Motor neuron (in vitro differentiated cells): ENCODE measurements at regions not wholly inside any gene's neighbourhood (a gene's known extent, or its start where the extent isn't known, plus 50 kb on each side); places are given as distances from the start of the nearest gene placed in this dataset.
A peak's percentile ranks its signal among the peaks of the same experiment; 100 is the strongest.

ENCODE experiments used
- ATAC-seq, 8 experiments: fragments of 200-7000 bp; cut with Tn5 transposase; replicated peaks in 6 of 8; 2 replicates each; pipeline ENCODE4 v1.8.0; 2021; ENCODE audit warnings: mild to moderate bottlenecking in 8 of 8, moderate library complexity in 8 of 8
- H3K27ac ChIP-seq, 2 donors: fragments of 250-450 bp; sonication (Bioruptor Pico); 2 replicates each; pipeline ENCODE4 v1.9.0; 2021; ENCODE audit warnings: antibody characterized with exemption in 2 of 2, mild to moderate bottlenecking in 2 of 2, moderate library complexity in 1 of 2
- H3K4me1 ChIP-seq, 2 donors: fragments of 250-450 bp; sonication (Bioruptor Pico); replicated peaks in 1 of 2; 2 replicates each; pipeline ENCODE4 v1.6.1; 2021; ENCODE audit warnings: antibody characterized with exemption in 2 of 2, mild to moderate bottlenecking in 2 of 2, moderate library complexity in 1 of 2
- H3K4me3 ChIP-seq, 5 donors: fragments of 250-450 bp; sonication (Bioruptor Pico); 2 replicates each; pipeline ENCODE4 v1.9.0; 2021; ENCODE audit warnings: antibody characterized with exemption in 5 of 5, mild to moderate bottlenecking in 5 of 5, moderate library complexity in 4 of 5
- WGBS, 10 experiments: fragments of 450-650 bp; shearing (Covaris generic); methylation state at CpG; one replicate each; pipeline ENCODE4 v1.0.0; 2022; 5-methylcytosine and 5-hydroxymethylcytosine counted together
- in situ Hi-C, 9 experiments: fragments of 400-800 bp; cut with MboI; loops; one replicate each; pipeline ENCODE4 v1.15.0; 2021; ENCODE audit warnings: low sequenced_read_pairs in 9 of 9, low pct_unique_long_range_greater_than_20kb in 2 of 9; ENCODE audit not compliant: unreplicated experiment in 9 of 9

DNA sequence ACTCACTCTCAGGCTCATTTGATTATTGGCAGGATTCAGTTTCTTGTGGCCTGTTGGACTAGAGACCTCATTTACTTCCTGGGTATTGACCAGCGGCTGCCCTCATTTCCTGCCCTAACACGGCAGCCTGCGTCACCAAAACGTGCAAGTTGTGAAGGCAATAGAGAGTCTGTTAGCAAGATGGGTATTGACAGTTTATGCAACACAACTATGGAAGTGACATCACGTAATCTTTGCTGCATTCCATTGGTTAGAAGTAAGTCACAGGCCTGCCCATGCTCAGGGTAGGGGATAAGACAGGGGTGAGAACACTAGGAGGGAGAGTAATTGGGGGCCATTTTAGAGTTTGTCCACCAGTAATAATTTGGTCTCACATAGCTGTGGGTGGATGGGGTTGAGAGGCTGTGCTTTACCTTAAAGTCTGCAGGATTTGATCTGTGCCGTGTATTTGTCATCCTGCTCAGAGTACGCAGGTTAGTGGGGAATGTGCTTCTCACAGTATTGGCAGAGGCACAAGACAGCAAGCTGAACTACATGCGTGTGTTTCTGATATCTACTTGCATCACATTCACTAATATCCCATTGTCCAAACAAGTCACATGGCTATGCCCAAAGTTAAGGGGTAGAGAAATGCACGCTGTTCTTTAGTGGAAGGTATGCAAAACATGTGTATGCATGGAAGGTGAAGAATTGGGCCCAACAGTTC lies 83.3 kb downstream of the EDEM1 start:
- no peak for ATAC-seq
- 34 to 100% (median 68%) methylated on average over 1 to 6 of the region's 9 CpGs; no CpG with 5 or more reads in 2 of the 10 experiments for WGBS, 10 experiments
- no peak overlapping the region for H3K27ac ChIP-seq
- H3K4me1 ChIP-seq = no peaks in the 10 kb centered on the region
- no peak overlapping the region for H3K4me3 ChIP-seq
- in situ Hi-C loops = no loop called here

DNA sequence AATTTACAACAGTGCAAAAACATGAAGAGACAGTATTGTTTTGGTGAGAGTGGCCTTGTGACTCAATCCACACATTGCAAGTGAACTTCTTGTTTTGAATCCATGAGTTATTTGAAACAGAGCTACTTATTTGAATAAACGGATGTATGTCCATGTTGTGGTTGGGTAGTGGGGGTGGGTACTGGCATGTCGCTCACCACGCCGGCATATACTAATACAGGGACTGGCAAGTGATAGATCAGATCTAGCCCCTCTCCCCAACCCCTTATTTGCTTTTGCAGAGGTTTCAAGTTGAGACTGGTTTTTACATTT lies 83.8 kb downstream of the EDEM1 start:
- ATAC-seq = no peak
- H3K4me1 ChIP-seq = no peaks in the 10 kb centered on the region
- H3K4me3 ChIP-seq = no peak overlapping the region
- in situ Hi-C loops = no loop called here
- whole genome bisulfite sequencing, 10 experiments = 63 to 100% (median 91%) methylated on average over 1 to 4 of the region's 4 CpGs; no CpG with 5 or more reads in 2 of the 10 experiments
- H3K27ac ChIP-seq = no peak overlapping the region

- ATAC-seq = peak in 4 of 8 experiments; percentile 55 to 95 (median 84)
- Histone ChIP-seq H3K4me3 (no peak overlapping the region), H3K4me1 (no peaks in the 10 kb centered on the region), H3K27ac (no peak overlapping the region)
- WGBS, 10 experiments = 23 to 100% (median 79%) methylated on average over 2 to 4 of the region's 4 CpGs; no CpG with 5 or more reads in 1 of the 10 experiments
- in situ Hi-C loops = no loop called here
These were observed 84.9 kb downstream of the EDEM1 start for GRCh38 chr3:5272387-5272786.

DNA sequence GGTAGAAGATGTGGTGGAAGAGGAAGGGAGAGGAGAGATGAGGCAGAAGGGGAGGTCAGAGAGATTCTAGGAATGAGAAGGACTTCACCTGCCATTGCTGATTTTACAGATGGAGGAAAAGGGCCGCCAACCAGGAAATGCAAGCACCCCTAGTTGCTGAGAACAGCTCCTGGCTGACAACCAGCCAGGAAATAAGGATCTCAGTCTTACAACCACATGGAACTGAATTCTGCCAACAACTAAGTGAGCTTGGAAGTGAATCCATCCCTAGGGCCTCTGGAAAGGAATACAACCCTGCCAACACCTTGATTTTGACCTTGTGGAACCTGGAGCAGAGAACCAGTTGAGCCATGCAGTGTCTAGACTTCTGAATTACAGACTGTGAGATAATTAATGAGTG lies 86.6 kb downstream of the EDEM1 start:
- ATAC-seq = no peak
- H3K4me1 ChIP-seq = no peaks in the 10 kb centered on the region
- no peak overlapping the region for H3K27ac ChIP-seq
- 17 to 100% (median 100%) methylated on average over 1 of the region's 1 CpG; no CpG with 5 or more reads in 5 of the 10 experiments for WGBS, 10 experiments
- H3K4me3 ChIP-seq = no peak overlapping the region
- in situ Hi-C loops = no loop called here

DNA sequence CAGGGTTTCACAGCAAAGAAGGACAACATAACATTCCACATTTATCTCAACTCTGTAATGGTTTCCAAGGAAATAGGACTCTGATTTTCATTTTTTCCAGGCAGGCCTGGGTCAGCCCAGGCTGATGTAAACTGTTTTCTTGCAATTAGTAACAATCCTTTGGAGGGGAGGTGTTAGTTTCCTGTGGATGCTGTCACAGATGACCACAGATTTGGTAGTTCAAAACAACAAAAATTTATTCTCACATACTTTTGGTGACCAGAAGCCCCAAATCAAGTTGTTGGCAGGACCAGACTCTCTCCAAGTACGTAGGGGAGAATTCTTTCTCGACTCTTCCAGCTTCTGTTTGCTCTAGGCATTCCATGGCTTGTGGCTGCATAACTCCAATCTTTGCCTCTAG lies 88.0 kb downstream of the EDEM1 start:
- in situ Hi-C loops = no loop called here
- peak in 1 of 8 experiments; percentile 19 for ATAC-seq
- H3K4me3 ChIP-seq = no peak overlapping the region
- no peak overlapping the region for H3K27ac ChIP-seq
- H3K4me1 ChIP-seq = no peaks in the 10 kb centered on the region
- 0 to 83% (median 47%) methylated on average over 1 to 2 of the region's 2 CpGs; no CpG with 5 or more reads in 2 of the 10 experiments for WGBS, 10 experiments

DNA sequence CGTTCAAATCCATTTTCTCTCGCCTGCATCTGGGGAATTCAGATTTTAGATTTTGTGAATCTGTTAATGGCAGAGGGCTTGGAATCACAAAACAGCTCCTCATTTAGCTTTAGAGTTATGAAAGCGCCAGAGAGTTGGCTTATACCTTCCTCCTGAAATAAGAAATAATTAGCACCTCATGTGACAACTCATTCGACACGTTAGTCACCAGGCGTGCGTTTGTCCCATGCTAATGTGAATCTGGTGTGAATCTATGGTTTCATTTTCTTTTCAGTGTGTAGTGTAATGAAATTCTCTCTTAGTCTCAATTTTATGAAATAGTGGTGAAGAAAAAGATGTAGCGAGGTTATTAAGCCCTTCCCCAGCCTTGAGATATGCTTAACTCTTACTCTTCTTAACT lies 89.4 kb downstream of the EDEM1 start:
- WGBS, 10 experiments = 46 to 100% (median 80%) methylated on average over 2 to 6 of the region's 8 CpGs; no CpG with 5 or more reads in 1 of the 10 experiments
- peak in 1 of 8 experiments; percentile 80 for ATAC-seq
- Histone ChIP-seq H3K4me1 (no peaks in the 10 kb centered on the region), H3K4me3 (no peak overlapping the region), H3K27ac (no peak overlapping the region)
- in situ Hi-C loops = no loop called here

GRCh38 chr3:5277612-5278236 lies 90.2 kb downstream of the EDEM1 start:
- Histone ChIP-seq H3K27ac (no peak overlapping the region), H3K4me3 (no peak overlapping the region), H3K4me1 (no peaks in the 10 kb centered on the region)
- no peak for ATAC-seq
- WGBS, 10 experiments = 12 to 100% (median 79%) methylated on average over 1 to 3 of the region's 3 CpGs
- in situ Hi-C loops = no loop called here

GRCh38 chr3:5278666-5279065 lies 91.2 kb downstream of the EDEM1 start:
- H3K4me1 ChIP-seq = no peaks in the 10 kb centered on the region
- in situ Hi-C loops = no loop called here

DNA sequence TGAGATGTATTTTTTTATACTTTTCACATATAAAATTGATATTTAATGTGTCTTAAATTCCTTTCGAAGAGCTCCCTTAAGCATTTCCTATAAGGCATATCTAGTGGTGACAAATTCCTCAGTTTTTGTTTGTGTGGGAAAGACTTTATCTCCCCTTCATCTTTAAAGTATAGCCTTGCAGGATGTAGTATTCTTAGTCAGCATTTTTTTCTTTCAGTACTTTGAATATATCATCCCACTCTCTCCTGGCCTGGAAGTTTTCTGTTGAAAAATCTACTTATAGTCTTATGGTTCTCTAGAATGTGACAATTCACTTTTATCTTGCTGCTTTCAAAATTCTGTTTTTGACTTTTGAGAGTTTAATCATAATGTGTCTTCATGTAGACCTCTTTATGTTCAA lies 95.2 kb downstream of the EDEM1 start:
- 11 to 100% (median 100%) methylated on average over 1 of the region's 1 CpG; no CpG with 5 or more reads in 1 of the 10 experiments for WGBS, 10 experiments
- Histone ChIP-seq H3K27ac (no peak overlapping the region), H3K4me1 (no peaks in the 10 kb centered on the region), H3K4me3 (no peak overlapping the region)
- no peak for ATAC-seq
- in situ Hi-C loops = no loop called here

More at GRCh38 chr3:5278666-5279065, 91.2 kb downstream of the EDEM1 start:
- ATAC-seq = no peak
- Histone ChIP-seq H3K27ac (no peak overlapping the region), H3K4me3 (no peak overlapping the region)

DNA sequence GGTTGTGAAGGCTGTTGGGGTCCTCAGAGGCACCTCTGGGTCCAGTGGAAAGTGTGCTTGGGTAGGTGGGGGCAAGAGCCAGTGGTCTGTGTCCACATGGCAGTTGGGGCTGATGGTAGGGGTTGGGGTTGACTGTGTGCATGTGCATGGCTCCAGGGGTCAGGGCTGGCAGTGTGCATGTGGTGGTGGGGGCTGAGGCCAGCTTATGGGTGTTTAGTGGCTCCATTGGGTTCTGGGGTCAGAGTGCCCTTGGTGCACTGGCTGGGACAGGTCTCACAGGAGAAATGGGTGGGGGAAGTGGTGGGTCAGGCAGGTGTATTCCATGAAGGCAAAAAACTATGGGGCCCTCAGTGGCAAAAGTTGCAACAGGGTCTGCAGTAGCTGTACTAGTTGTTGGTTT lies 97.9 kb downstream of the EDEM1 start:
- in situ Hi-C loops = no loop called here
- H3K27ac ChIP-seq = no peak overlapping the region
- no peaks in the 10 kb centered on the region for H3K4me1 ChIP-seq
- ATAC-seq = no peak
- H3K4me3 ChIP-seq = no peak overlapping the region

DNA sequence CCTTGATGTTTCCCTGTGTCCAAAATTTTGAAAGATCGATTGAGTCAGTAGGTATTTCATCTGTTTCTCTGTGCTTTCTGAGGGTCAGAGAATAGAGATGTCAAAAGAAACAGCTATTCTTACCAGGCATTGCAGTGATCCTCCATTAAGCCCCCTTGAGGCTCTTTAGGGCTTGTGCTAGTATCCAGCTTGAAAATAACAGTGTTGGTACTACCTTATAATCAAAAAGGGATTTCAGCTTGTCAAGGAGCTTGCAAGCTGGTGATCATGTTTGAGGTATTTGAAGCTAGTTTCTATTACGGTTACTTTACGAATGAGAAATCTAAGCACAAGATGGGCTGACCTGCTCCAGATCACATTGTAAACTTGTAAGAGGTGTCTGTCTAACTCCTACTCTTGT lies 103.4 kb downstream of the EDEM1 start:
- WGBS, 10 experiments = 0 to 81% (median 64%) methylated on average over 1 to 3 of the region's 3 CpGs; no CpG with 5 or more reads in 3 of the 10 experiments
- Histone ChIP-seq H3K27ac (no peak overlapping the region), H3K4me3 (no peak overlapping the region), H3K4me1 (no peaks in the 10 kb centered on the region)
- in situ Hi-C loops = no loop called here
- no peak for ATAC-seq

DNA sequence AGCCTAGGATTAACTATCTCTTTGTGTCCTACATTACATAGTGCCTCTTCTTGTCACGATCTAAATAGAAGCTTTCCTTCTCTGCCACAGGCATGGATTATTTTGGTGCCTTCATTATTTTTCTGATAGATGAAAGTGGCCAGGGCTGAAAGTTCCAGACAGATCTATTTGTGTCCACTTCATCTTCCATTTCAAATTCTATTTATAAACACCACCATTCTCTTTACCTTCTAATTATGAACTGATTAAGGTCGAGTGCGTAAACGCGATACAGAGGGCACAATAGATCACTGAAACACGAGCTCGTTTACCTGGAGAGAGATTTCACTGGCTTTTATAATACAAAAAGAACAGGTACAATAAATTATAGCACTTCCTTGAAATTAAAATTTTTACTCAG lies 105.0 kb downstream of the EDEM1 start:
- WGBS, 10 experiments = 61 to 91% (median 83%) methylated on average over 3 to 7 of the region's 7 CpGs

DNA sequence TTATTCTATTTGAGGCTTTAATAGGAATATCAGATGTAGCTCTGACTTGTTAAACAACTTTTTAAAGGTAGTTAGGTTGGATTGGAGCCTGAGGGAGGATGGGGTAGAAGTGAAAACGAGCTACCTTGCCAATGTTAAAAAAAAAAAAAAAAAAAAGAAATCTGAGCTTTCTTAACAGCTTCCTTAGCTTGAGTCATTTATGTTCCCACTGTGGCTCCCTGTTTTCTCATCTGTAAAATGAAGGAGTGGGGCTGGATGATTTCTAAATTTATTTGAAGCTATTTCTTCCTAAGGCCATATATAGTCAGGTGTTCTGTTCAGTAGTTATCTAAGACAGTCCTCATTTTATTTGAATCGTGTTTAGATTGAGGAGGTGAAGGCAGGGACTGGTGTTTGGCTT lies 105.7 kb downstream of the EDEM1 start:
- in situ Hi-C loops = no loop called here

More for the DNA sequence above, 105.0 kb downstream of the EDEM1 start:
- no peaks in the 10 kb centered on the region for H3K4me1 ChIP-seq
- ATAC-seq = no peak
- in situ Hi-C loops = no loop called here
- no peak overlapping the region for H3K27ac ChIP-seq
- no peak overlapping the region for H3K4me3 ChIP-seq

GRCh38 chr3:5294356-5294755 lies 106.8 kb downstream of the EDEM1 start:
- H3K27ac ChIP-seq = no peak overlapping the region
- H3K4me3 ChIP-seq = no peak overlapping the region
- ATAC-seq = no peak
- H3K4me1 ChIP-seq = no peaks in the 10 kb centered on the region
- in situ Hi-C loops = no loop called here
- WGBS, 10 experiments = 7 to 96% (median 63%) methylated on average over 2 to 4 of the region's 4 CpGs

More for the DNA sequence above, 105.7 kb downstream of the EDEM1 start:
- Histone ChIP-seq H3K4me1 (no peaks in the 10 kb centered on the region), H3K27ac (no peak overlapping the region), H3K4me3 (no peak overlapping the region)
- ATAC-seq = no peak
- WGBS, 10 experiments = 16 to 88% (median 46%) methylated on average over 1 to 2 of the region's 2 CpGs; no CpG with 5 or more reads in 1 of the 10 experiments
